ENCODE measurements at regions not wholly inside any gene's neighbourhood (a gene's known extent, or its start where the extent isn't known, plus 50 kb on each side); places are given as distances from the start of the nearest gene placed in this dataset.

GRCh38 chr6:169988769-169989550 is 237.5 kb downstream of the ERMARD start:
- H3K4me1 Mint-ChIP-seq (ENCODE audit: low read depth, unreplicated experiment), result no peaks in the 10 kb centered on the region
- H3K36me3 Mint-ChIP-seq (ENCODE audit: insufficient read depth, unreplicated experiment), result no peaks in the 10 kb centered on the region
- H3K27me3 Mint-ChIP-seq (ENCODE audit: unreplicated experiment), result peaks cover 14% of the 10 kb centered on the region
- no peak overlapping the region for H3K4me3 Mint-ChIP-seq (ENCODE audit: low read depth, unreplicated experiment)
- CTCF ChIA-PET, result no interaction called here
- H3K27ac Mint-ChIP-seq (ENCODE audit: unreplicated experiment), result no peak overlapping the region
- intact Hi-C loops (cut with micrococcal nuclease; ENCODE audit: unreplicated experiment), result no loop called here
- no peaks in the 10 kb centered on the region for H3K9me3 Mint-ChIP-seq (ENCODE audit: low read depth, unreplicated experiment)
- TF ChIP-seq CTCF (IDR thresholded peaks at IDR 0.05; ENCODE audit: unreplicated experiment), result no peak
- DNase-seq, result no peak
- BruUV-seq (replicated peaks), result no TSS peak

DNA sequence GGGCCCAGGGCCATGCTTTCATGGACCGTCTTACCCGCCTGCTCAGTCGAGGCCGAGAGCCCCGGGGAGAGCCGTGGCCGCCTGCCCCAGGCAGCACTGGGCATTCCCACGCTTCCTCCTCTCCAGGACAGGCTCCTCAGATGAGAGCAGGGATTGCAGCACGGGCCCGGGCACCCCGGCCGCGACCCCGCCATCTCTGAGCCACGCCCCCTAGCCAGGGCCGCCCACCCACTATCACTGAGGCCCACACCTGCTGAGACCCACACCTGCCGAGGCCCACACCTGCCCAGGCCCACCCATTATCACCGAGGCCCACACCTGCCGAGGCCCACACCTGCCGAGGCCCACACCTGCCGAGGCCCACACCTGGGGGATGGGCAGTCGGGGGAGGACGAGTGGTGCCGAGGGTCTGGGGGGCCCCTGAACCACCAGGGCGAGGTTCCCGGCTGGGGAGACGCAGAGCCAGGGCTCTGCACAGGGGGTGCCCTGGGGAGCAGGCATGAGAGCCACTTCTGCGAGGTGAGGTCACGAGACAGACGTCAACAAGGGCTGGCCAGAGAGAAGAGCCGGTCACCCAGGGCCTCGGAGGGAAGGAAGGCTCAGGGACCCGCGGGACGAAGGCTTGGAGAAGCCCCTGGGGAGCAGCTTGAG is 235.6 kb downstream of the ERMARD start:
- no peak for DNase-seq
- no peak overlapping the region for H3K4me3 Mint-ChIP-seq (ENCODE audit: low read depth, unreplicated experiment)
- no TSS peak for BruUV-seq (replicated peaks)

DNA sequence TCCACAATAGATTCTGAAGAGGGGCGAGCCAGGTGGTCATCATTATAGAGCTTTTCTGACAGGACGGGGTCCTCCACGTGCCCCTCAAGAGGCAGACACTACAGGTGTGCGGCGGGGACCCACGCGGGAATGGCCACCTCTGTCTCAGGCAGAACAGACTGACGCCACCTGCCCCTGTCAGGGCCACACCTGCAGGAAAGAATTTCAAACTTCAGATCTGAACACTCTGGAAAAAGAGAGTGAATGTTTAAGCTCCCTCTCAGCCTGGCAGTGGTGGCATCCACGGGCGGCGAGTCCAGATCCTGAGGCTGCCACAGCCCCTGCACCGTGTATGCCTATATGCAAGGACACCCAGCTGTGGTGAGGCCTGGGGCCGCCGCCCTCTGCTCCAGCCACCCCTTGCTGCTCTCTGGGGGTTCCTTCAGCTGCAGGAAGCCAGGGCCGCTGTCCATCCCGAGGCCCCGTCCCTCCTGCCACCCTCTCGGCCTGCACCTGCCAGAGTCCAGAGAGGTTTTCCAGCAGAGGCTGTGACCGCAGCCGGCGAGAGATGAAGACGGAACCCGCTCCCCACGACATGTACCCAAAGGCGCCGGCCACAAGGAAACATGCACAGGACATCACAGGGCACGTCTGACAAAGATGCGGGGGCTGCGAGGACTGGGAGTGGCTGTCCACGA is 234.9 kb downstream of the ERMARD start:
- no peak for TF ChIP-seq CTCF (IDR thresholded peaks at IDR 0.05; ENCODE audit: unreplicated experiment)
- CTCF ChIA-PET, result no interaction called here

More for the DNA sequence above, 235.6 kb downstream of the ERMARD start:
- H3K4me1 Mint-ChIP-seq (ENCODE audit: low read depth, unreplicated experiment), result no peaks in the 10 kb centered on the region
- no peak overlapping the region for H3K27ac Mint-ChIP-seq (ENCODE audit: unreplicated experiment)
- H3K36me3 Mint-ChIP-seq (ENCODE audit: insufficient read depth, unreplicated experiment), result no peaks in the 10 kb centered on the region
- peaks cover 19% of the 10 kb centered on the region for H3K27me3 Mint-ChIP-seq (ENCODE audit: unreplicated experiment)
- CTCF ChIA-PET, result no interaction called here
- no peaks in the 10 kb centered on the region for H3K9me3 Mint-ChIP-seq (ENCODE audit: low read depth, unreplicated experiment)
- TF ChIP-seq CTCF (IDR thresholded peaks at IDR 0.05; ENCODE audit: unreplicated experiment), result no peak
- intact Hi-C loops (cut with micrococcal nuclease; ENCODE audit: unreplicated experiment), result no loop called here

DNA sequence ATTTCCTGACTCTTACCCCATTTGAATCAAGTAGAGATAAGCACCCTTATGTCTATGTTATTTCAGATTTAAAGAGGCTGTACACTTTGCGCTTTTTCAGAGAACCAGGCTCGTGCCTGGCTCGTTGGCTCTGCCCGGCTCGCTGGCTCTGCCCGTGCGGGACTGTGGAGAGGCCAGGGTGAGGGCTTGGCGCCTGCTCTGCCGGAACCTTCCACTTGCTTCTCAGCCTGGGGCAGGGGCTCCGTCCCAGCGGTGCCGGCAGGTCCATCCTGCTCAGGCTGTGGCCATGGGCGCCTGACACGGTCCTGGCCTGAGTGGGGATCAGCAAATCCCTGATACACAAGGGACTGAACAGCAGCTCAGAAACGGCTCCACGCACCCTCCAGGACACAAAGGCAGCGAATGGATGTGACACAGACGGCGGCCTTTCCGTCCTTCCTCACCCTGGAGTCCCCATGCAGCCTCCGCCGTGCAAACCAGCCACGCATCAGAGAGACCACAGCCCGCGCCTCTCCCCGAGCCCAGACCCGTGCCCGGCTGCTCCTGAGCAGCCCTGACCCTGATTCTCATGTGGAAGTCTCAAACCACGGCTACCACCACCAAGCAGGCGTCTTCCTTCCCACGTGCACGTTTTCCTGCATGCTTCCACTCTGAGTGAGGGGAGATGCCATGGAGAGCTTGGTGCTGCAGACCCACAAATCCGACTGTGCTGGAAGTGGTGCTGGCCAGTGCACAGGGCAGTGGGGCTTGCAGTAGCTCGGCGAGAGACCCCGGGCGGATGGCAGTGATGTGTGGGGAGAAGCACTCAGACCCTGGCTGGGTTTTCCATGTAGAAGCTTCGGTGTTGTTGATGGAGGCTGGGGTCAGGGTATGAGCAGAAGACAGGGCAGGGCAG is 233.9 kb downstream of the ERMARD start:
- BruUV-seq (replicated peaks), result no TSS peak
- Mint-ChIP-seq H3K36me3 (ENCODE audit: insufficient read depth, unreplicated experiment) (no peaks in the 10 kb centered on the region), H3K27ac (ENCODE audit: unreplicated experiment) (no peak overlapping the region), H3K27me3 (ENCODE audit: unreplicated experiment) (peaks cover 35% of the 10 kb centered on the region), H3K4me1 (ENCODE audit: low read depth, unreplicated experiment) (no peaks in the 10 kb centered on the region), H3K4me3 (ENCODE audit: low read depth, unreplicated experiment) (no peak overlapping the region), H3K9me3 (ENCODE audit: low read depth, unreplicated experiment) (no peaks in the 10 kb centered on the region)
- DNase-seq, result no peak
- intact Hi-C loops (cut with micrococcal nuclease; ENCODE audit: unreplicated experiment), result no loop called here
- no peak for TF ChIP-seq CTCF (IDR thresholded peaks at IDR 0.05; ENCODE audit: unreplicated experiment)
- CTCF ChIA-PET, result no interaction called here

More for the DNA sequence above, 234.9 kb downstream of the ERMARD start:
- no peaks in the 10 kb centered on the region for H3K9me3 Mint-ChIP-seq (ENCODE audit: low read depth, unreplicated experiment)
- DNase-seq, result no peak
- no peak overlapping the region for H3K27ac Mint-ChIP-seq (ENCODE audit: unreplicated experiment)
- no peaks in the 10 kb centered on the region for H3K36me3 Mint-ChIP-seq (ENCODE audit: insufficient read depth, unreplicated experiment)
- no peak overlapping the region for H3K4me3 Mint-ChIP-seq (ENCODE audit: low read depth, unreplicated experiment)
- intact Hi-C loops (cut with micrococcal nuclease; ENCODE audit: unreplicated experiment), result no loop called here
- H3K27me3 Mint-ChIP-seq (ENCODE audit: unreplicated experiment), result peaks cover 26% of the 10 kb centered on the region
- no peaks in the 10 kb centered on the region for H3K4me1 Mint-ChIP-seq (ENCODE audit: low read depth, unreplicated experiment)
- no TSS peak for BruUV-seq (replicated peaks)
